ENCODE measurements at regions not wholly inside any gene's neighbourhood (a gene's known extent, or its start where the extent isn't known, plus 50 kb on each side); places are given as distances from the start of the nearest gene placed in this dataset.

DNA sequence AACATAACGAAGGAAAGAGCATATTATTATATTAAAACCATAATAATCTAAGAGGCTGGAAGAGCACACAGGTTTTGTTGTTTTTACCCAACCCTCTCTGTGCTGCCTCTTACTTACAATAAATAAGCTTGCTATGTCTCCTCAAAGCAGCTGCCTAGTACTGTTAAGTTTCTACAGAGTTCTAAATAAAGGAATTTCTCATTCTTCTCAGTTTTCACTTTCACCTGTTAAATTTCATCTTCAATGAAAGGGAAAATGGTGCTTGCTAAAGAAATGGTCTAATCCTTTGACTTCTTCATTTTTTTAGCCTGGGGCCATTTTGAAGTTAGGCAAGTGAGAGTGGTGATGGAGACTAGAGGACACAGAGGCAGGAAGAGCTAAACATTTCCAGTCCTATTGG, 396.1 kb downstream of the MAN2A1 start:
- no peak overlapping the region for H2BK15ac ChIP-seq (ENCODE audit: low read depth, low read length)
- no peak overlapping the region for H2AFZ ChIP-seq (replicated peaks; ENCODE audit: low read length, poor library complexity)
- no peaks in the 10 kb centered on the region for H4K20me1 ChIP-seq (ENCODE audit: insufficient read depth, low read length)
- H2BK120ac ChIP-seq (ENCODE audit: low read depth, low read length), result no peak overlapping the region
- no peak overlapping the region for H3K18ac ChIP-seq (ENCODE audit: low read depth, low read length)
- no peak for DNase-seq
- no peak overlapping the region for H4K8ac ChIP-seq (ENCODE audit: low read depth in 2 of 2, low read length in 2 of 2)
- WGBS, 2 experiments (ENCODE audit: extremely low coverage in 2 of 2, insufficient read length in 1 of 2), result no CpG with 5 or more reads among the region's 1 CpG
- dilution Hi-C loops (cut with HindIII; ENCODE audit: low sequenced_read_pairs, unreplicated experiment), result no loop called here
- no peak overlapping the region for H2BK5ac ChIP-seq (ENCODE audit: low read depth, low read length, poor library complexity, severe bottlenecking)
- no peak overlapping the region for H3K4me3 ChIP-seq (ENCODE audit: insufficient read depth, low read depth, low read length)
- H3K14ac ChIP-seq (replicated peaks; ENCODE audit: low read depth, low read length), result no peak overlapping the region
- no peak overlapping the region for H4K5ac ChIP-seq (ENCODE audit: low read depth, low read length)
- no peaks in the 10 kb centered on the region for H3K9me3 ChIP-seq (ENCODE audit: control insufficient read depth, insufficient read depth, low read length)
- H3K9me1 ChIP-seq (ENCODE audit: insufficient read depth, low read length), result no peaks in the 10 kb centered on the region
- H2BK20ac ChIP-seq (ENCODE audit: low read depth, low read length), result no peak overlapping the region
- no peak overlapping the region for H3K27ac ChIP-seq (ENCODE audit: insufficient read depth, low read length)
- ATAC-seq (ENCODE audit: low read depth), result no peak
- TF ChIP-seq RAD21 (IDR thresholded peaks at IDR 0.05; ENCODE audit: low read length) (no peak), SMC3 (IDR thresholded peaks at IDR 0.05; ENCODE audit: low read depth, low read length) (no peak), BHLHE40 (IDR thresholded peaks at IDR 0.05; ENCODE audit: low read depth, low read length) (no peak), MAZ (IDR thresholded peaks at IDR 0.05; ENCODE audit: borderline replicate concordance, low read depth, low read length) (no peak), POLR2A (IDR thresholded peaks at IDR 0.05; ENCODE audit: low read depth, low read length) (no peak), RFX5 (IDR thresholded peaks at IDR 0.05; ENCODE audit: low read depth, low read length) (no peak), CEBPB (IDR thresholded peaks at IDR 0.05; ENCODE audit: low read depth, low read length) (no peak), RCOR1 (IDR thresholded peaks at IDR 0.05; ENCODE audit: insufficient replicate concordance, low read length) (no peak), CHD1 (IDR thresholded peaks at IDR 0.05; ENCODE audit: low read depth, low read length) (no peak), CTCF (conservative IDR thresholded peaks at IDR 0.05; ENCODE audit: low read depth, low read length) (no peak), NFE2L2 (IDR thresholded peaks at IDR 0.05; ENCODE audit: low read depth, low read length) (no peak), FOS (IDR thresholded peaks at IDR 0.05; ENCODE audit: low read depth, low read length) (no peak), MAFK (IDR thresholded peaks at IDR 0.05; ENCODE audit: low read depth, low read length) (no peak), MXI1 (IDR thresholded peaks at IDR 0.05; ENCODE audit: borderline replicate concordance, low read depth, low read length) (no peak)
- TF ChIP-seq, protein P1, sequence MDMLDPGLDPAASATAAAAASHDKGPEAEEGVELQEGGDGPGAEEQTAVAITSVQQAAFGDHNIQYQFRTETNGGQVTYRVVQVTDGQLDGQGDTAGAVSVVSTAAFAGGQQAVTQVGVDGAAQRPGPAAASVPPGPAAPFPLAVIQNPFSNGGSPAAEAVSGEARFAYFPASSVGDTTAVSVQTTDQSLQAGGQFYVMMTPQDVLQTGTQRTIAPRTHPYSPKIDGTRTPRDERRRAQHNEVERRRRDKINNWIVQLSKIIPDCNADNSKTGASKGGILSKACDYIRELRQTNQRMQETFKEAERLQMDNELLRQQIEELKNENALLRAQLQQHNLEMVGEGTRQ (IDR thresholded peaks at IDR 0.05; ENCODE audit: low read depth, low read length), result no peak
- TF ChIP-seq, protein P2, sequence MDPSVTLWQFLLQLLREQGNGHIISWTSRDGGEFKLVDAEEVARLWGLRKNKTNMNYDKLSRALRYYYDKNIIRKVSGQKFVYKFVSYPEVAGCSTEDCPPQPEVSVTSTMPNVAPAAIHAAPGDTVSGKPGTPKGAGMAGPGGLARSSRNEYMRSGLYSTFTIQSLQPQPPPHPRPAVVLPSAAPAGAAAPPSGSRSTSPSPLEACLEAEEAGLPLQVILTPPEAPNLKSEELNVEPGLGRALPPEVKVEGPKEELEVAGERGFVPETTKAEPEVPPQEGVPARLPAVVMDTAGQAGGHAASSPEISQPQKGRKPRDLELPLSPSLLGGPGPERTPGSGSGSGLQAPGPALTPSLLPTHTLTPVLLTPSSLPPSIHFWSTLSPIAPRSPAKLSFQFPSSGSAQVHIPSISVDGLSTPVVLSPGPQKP (IDR thresholded peaks at IDR 0.05; ENCODE audit: borderline replicate concordance, low read depth, low read length), result no peak
- in situ Hi-C loops (cut with MboI; ENCODE audit: low sequenced_read_pairs), result no loop called here
- no peak overlapping the region for H3K9ac ChIP-seq (ENCODE audit: low read depth, low read length)
- H3K23ac ChIP-seq (ENCODE audit: low read depth, low read length), result no peak overlapping the region
- intact Hi-C loops (cut with micrococcal nuclease), result no loop called here
- no peaks in the 10 kb centered on the region for H3K79me1 ChIP-seq (ENCODE audit: low read depth in 1 of 2, low read length in 2 of 2)
- H4K91ac ChIP-seq (ENCODE audit: insufficient read depth, low read depth, low read length), result no peak overlapping the region
- no peak overlapping the region for H3K4ac ChIP-seq (ENCODE audit: low read depth, low read length)
- H2AK9ac ChIP-seq (replicated peaks; ENCODE audit: low read depth, low read length, poor library complexity), result no peak overlapping the region
- POLR2A ChIA-PET (ENCODE audit: unreplicated experiment), result no interaction called here
- H3K36me3 ChIP-seq (ENCODE audit: control insufficient read depth, insufficient read depth, low read length), result no peaks in the 10 kb centered on the region
- no peaks in the 10 kb centered on the region for H3K27me3 ChIP-seq (ENCODE audit: control insufficient read depth, insufficient read depth, low read length)
- CTCF ChIA-PET, result no interaction called here
- no peak overlapping the region for H2AK5ac ChIP-seq (ENCODE audit: low read depth, low read length)
- H3K4me2 ChIP-seq (ENCODE audit: low read depth, low read length), result no peak overlapping the region
- no peak overlapping the region for H3K56ac ChIP-seq (ENCODE audit: extremely low read depth, insufficient read depth, low read length)
- no TSS peak for BruUV-seq (replicated peaks)
- H3K4me1 ChIP-seq (ENCODE audit: control insufficient read depth, insufficient read depth, low read length), result no peaks in the 10 kb centered on the region

All from IMR-90 (cell line).